Left lung (tissue), 4 donors: ENCODE measurements at regions not wholly inside any gene's neighbourhood (a gene's known extent, or its start where the extent isn't known, plus 50 kb on each side); places are given as distances from the start of the nearest gene placed in this dataset.

Source experiments
- ATAC-seq: fragments of 200-7000 bp; cut with Tn5 transposase; one replicate; pipeline ENCODE4 v1.9.1; 2020; ENCODE audit warnings: moderate library complexity
- DNase-seq, 4 donors: peaks; one replicate each; pipeline ENCODE4 v3.0.0-alpha.2; 2013 to 2020
- H3K27ac ChIP-seq, 2 donors: fragments of 200-600 bp; sonication (generic) in 1 of 2; one replicate each; pipeline versions ENCODE4 v1.5.0 to v1.8.0; 2020 to 2021
- H3K27me3 ChIP-seq, 2 donors: fragments of 200-600 bp; sonication (generic) in 1 of 2; one replicate each; pipeline versions ENCODE4 v1.5.0 to v1.8.0; 2020 to 2021
- H3K36me3 ChIP-seq, 2 donors: fragments of 200-600 bp; sonication (generic) in 1 of 2; one replicate each; pipeline versions ENCODE4 v1.5.0 to v1.8.0; 2020 to 2021
- H3K4me1 ChIP-seq, 2 donors: fragments of 200-600 bp; one replicate each; pipeline ENCODE4 v1.8.0; 2021
- H3K4me3 ChIP-seq, 2 donors: fragments of 200-600 bp; sonication (generic) in 1 of 2; one replicate each; pipeline versions ENCODE4 v1.5.0 to v1.8.0; 2020 to 2021; ENCODE audit warnings: mild to moderate bottlenecking in 1 of 2
- H3K9me3 ChIP-seq, 2 donors: fragments of 200-600 bp; sonication (generic) in 1 of 2; one replicate each; pipeline versions ENCODE4 v1.5.0 to v1.8.0; 2020 to 2021
- intact Hi-C, 2 donors: fragments of 100-400 bp; cut with DNase I; formaldehyde crosslinking; loops; one replicate each; pipeline versions ENCODE4 v1.11.2 to v1.14.2; 2022
- TF ChIP-seq, protein P1 (sequence below), 2 donors: fragments of 200-600 bp; sonication (generic) in 1 of 2; IDR thresholded peaks; one replicate each; pipeline versions ENCODE4 v1.5.0 to v1.8.0; 2021; ENCODE audit warnings: antibody characterized with exemption in 2 of 2
- donor health status: DM: no; HTN: yes; CAD: no.
- donor health status: DM: no; HTN: no; CAD: no.

DNA sequence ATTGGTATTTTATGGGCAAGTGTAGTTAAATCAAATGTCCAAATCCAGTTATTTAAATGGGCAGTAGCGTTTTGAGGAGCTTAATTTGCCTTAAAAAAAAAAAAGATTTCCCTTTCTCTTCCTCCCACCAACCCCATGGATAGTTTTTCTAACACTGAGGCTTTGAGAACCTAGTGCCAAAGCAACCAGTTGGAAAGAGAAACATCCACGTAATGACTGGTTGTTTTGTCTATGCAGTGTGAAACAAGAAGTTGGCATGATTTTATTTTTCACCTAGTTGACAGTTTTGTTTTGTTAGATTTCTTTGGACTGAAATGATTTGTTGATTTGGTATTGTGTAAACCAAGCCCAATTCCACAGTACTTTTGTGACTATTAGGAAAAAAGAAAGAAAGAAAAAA is 170.0 kb downstream of the SOX2 start:
- intact Hi-C loops, result no loop called here
- no peak overlapping the region for H3K4me3 ChIP-seq
- H3K36me3 ChIP-seq, result no peaks in the 10 kb centered on the region
- H3K27me3 ChIP-seq, result no peaks in the 10 kb centered on the region
- no peaks in the 10 kb centered on the region for H3K9me3 ChIP-seq
- no peak overlapping the region for H3K27ac ChIP-seq
- ATAC-seq (no peak), DNase-seq (no peak)
- TF ChIP-seq, protein P1, sequence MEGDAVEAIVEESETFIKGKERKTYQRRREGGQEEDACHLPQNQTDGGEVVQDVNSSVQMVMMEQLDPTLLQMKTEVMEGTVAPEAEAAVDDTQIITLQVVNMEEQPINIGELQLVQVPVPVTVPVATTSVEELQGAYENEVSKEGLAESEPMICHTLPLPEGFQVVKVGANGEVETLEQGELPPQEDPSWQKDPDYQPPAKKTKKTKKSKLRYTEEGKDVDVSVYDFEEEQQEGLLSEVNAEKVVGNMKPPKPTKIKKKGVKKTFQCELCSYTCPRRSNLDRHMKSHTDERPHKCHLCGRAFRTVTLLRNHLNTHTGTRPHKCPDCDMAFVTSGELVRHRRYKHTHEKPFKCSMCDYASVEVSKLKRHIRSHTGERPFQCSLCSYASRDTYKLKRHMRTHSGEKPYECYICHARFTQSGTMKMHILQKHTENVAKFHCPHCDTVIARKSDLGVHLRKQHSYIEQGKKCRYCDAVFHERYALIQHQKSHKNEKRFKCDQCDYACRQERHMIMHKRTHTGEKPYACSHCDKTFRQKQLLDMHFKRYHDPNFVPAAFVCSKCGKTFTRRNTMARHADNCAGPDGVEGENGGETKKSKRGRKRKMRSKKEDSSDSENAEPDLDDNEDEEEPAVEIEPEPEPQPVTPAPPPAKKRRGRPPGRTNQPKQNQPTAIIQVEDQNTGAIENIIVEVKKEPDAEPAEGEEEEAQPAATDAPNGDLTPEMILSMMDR (IDR thresholded peaks at IDR 0.05), result no peak
- H3K4me1 ChIP-seq, result no peaks in the 10 kb centered on the region

DNA sequence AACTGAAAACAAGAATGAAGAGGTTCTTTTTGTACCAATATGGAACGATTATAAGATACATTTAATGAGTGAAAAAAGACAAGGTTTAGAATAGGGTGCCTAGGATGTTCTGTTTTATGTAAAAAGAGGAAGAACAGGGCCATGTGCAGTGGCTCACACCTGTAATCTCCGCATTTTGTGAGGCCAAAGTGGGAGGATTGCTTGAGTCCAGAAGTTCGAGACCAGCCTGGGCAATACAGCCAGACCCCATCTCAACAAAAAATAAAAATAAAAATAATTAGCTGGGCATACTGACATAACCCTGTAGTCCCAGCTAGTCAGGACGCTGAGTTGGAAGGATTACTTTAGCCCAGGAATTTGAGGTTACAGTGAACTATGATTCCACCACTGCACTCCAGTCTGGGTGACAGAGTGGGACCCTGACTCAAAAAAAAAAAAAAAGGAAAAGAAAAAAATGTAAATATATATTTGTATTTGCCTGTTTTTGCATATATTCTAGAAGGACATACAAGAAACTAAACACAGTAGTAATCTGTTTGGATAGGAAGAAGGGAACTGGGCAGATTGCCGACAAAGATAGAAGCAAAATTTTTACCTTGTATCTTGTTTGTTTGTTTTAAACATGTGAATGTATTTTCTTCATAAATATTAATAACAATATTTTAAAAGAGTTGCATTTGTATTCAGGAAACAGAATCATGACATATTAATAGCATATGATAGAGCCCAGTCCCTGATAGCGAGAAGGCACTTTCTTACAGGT is 174.3 kb downstream of the SOX2 start:
- Histone ChIP-seq H3K27me3 (no peaks in the 10 kb centered on the region), H3K4me1 (no peaks in the 10 kb centered on the region), H3K9me3 (peaks cover 0 to 4% of the 10 kb centered on the region in 2 donors), H3K27ac (no peak overlapping the region), H3K36me3 (no peaks in the 10 kb centered on the region), H3K4me3 (no peak overlapping the region)
- ATAC-seq, result no peak
- intact Hi-C loops, result no loop called here
- TF ChIP-seq, protein P1 (IDR thresholded peaks at IDR 0.05), result no peak
- DNase-seq, result no peak

DNA sequence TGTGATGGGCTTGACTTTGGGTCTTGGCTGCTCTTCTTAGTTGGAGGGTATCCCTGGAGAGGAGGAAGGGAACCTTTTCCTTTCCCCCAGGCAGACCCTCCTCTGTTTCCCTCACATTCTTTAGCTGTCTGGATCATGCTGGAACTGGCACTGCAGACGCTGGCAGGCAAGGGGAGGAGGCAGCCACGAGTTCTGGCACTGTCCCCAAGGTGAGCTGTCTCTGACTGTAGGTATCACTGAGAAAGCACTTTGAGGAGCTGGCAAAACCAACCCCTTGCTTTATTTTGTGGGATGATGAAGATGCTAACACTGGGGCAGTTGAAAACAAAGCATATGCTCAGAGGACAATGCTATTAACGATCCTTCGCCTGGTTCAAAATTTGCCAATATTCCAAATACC is 175.0 kb downstream of the SOX2 start:
- no peak overlapping the region for H3K4me3 ChIP-seq
- H3K27me3 ChIP-seq, result no peaks in the 10 kb centered on the region
- DNase-seq, result no peak
- H3K4me1 ChIP-seq, result no peaks in the 10 kb centered on the region
- TF ChIP-seq, protein P1 (IDR thresholded peaks at IDR 0.05), result no peak
- no peaks in the 10 kb centered on the region for H3K36me3 ChIP-seq
- intact Hi-C loops, result no loop called here
- H3K9me3 ChIP-seq, result peaks cover 0 to 4% of the 10 kb centered on the region in 2 donors
- ATAC-seq, result no peak
- no peak overlapping the region for H3K27ac ChIP-seq

DNA sequence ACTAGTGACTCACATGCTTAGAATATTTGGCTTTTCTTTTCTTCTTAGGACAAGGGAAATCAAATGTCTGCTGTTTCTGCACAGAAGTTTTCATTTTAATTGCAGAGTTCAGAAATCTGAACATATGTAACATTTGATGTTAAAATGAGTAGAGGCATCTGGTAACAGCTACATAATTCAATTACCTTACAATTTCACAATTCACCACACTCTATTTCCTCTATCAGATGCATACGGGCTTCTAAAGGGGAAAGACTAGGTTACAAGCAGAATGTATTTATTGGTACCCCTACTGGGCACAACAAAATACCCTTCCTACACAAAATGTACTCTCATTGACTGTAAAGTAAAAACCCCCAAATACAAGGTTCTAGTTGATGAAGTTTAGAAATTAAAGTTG is 176.0 kb downstream of the SOX2 start:
- DNase-seq (no peak), ATAC-seq (no peak)
- TF ChIP-seq, protein P1 (IDR thresholded peaks at IDR 0.05), result no peak
- intact Hi-C loops, result no loop called here
- Histone ChIP-seq H3K9me3 (peaks cover 0 to 4% of the 10 kb centered on the region in 2 donors), H3K4me3 (no peak overlapping the region), H3K27ac (no peak overlapping the region), H3K36me3 (no peaks in the 10 kb centered on the region), H3K4me1 (no peaks in the 10 kb centered on the region), H3K27me3 (no peaks in the 10 kb centered on the region)

DNA sequence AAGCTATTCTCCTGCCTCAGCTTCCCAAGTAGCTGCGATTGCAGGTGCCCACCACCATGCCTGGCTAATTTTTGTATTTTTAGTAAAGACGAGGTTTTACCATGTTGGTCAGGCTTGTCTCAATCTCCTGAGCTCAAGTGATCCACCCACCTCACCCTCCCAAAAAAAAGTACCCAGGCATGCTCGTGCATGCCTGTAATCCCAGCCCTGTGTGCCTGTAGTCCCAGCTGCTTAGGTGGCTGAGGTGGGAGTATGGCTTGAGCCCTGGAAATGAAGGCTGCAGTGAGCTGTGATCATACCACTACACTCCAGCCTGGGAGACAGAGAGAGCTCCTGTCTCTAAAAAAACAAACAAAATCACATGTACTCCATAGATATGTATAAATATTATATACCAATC is 176.5 kb downstream of the SOX2 start:
- TF ChIP-seq, protein P1 (IDR thresholded peaks at IDR 0.05), result no peak
- Histone ChIP-seq H3K9me3 (peaks cover 0 to 4% of the 10 kb centered on the region in 2 donors), H3K4me3 (no peak overlapping the region), H3K27me3 (no peaks in the 10 kb centered on the region), H3K4me1 (no peaks in the 10 kb centered on the region), H3K36me3 (no peaks in the 10 kb centered on the region), H3K27ac (no peak overlapping the region)
- ATAC-seq (no peak), DNase-seq (no peak)
- intact Hi-C loops, result no loop called here
